ENCODE measurements at regions not wholly inside any gene's neighbourhood (a gene's known extent, or its start where the extent isn't known, plus 50 kb on each side); places are given as distances from the start of the nearest gene placed in this dataset.

DNA sequence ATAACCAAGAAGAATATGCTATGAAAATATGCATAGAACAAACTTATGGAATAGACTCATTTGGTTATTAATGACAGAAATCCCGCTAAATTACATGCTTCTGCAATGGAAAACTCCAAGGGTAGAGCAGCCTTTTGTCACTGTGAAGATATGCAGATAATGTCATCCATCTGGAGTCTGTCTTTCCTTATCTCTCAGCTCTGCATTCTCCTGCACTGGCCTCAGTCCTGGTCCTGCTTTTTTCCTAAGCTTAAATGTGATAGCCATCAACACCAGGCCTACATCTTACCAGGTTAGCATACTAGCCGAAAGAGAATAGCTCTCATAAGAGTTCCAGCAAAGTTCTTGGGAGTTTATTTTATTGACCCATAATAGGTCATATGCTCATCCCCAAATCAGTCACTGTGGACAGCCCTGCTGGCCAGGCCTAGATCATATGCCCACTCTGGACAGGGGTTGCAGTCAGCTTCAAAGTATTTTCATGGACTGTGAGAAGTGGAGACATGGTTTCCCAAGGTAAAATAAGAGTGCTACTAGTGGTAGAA, 86.5 kb upstream of the LEF1 start:
- no peak for ATAC-seq
- WGBS (ENCODE audit: insufficient coverage): 94% methylated on average over 2 of the region's 2 CpGs
- Mint-ChIP-seq H3K4me3 (no peak overlapping the region), H3K36me3 (no peaks in the 10 kb centered on the region), H3K27me3 (ENCODE audit: low read depth in 2 of 2) (peaks cover 8 to 9% of the 10 kb centered on the region in 2 donors), H3K4me1 (no peaks in the 10 kb centered on the region), H3K9me3 (peaks cover 0 to 2% of the 10 kb centered on the region in 2 donors), H3K27ac (no peak overlapping the region)
- Histone ChIP-seq H3K36me3 (ENCODE audit: control insufficient read depth, insufficient read depth, low read length) (no peaks in the 10 kb centered on the region), H3K27me3 (ENCODE audit: control insufficient read depth, insufficient read depth, low read length) (no peaks in the 10 kb centered on the region), H3K4me3 (ENCODE audit: low read length) (no peak overlapping the region), H3K4me1 (ENCODE audit: control insufficient read depth, insufficient read depth, low read length) (no peaks in the 10 kb centered on the region), H3K9me3 (ENCODE audit: control insufficient read depth, insufficient read depth, low read length) (no peaks in the 10 kb centered on the region), H3K27ac (ENCODE audit: low read length) (no peak overlapping the region)
- DNase-seq: no peak
- intact Hi-C loops (cut with micrococcal nuclease): no loop called here
- TF ChIP-seq, protein P1, sequence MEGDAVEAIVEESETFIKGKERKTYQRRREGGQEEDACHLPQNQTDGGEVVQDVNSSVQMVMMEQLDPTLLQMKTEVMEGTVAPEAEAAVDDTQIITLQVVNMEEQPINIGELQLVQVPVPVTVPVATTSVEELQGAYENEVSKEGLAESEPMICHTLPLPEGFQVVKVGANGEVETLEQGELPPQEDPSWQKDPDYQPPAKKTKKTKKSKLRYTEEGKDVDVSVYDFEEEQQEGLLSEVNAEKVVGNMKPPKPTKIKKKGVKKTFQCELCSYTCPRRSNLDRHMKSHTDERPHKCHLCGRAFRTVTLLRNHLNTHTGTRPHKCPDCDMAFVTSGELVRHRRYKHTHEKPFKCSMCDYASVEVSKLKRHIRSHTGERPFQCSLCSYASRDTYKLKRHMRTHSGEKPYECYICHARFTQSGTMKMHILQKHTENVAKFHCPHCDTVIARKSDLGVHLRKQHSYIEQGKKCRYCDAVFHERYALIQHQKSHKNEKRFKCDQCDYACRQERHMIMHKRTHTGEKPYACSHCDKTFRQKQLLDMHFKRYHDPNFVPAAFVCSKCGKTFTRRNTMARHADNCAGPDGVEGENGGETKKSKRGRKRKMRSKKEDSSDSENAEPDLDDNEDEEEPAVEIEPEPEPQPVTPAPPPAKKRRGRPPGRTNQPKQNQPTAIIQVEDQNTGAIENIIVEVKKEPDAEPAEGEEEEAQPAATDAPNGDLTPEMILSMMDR (IDR thresholded peaks at IDR 0.05): no peak

DNA sequence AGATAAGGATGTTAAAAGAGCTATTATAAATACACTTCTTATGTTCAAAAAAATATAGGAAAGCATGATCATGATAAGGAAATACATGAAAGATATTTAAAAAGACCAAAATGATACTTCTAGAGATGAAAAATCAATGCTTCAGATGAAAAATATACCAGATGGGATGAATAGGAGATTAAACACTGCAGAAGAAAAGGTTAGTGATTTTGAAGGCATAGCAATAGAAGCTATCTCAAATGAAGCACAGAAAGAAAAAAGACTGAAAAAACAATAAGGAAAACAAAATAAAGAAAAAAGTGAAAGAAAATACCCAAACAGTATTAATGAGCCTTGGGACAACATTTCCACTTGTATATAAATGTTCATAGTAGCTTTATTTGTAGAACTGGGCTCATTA, 80.7 kb upstream of the LEF1 start:
- H3K4me1 Mint-ChIP-seq: no peaks in the 10 kb centered on the region
- no peak overlapping the region for H3K27ac Mint-ChIP-seq
- intact Hi-C loops (cut with micrococcal nuclease): no loop called here
- no peaks in the 10 kb centered on the region for H3K36me3 ChIP-seq (ENCODE audit: control insufficient read depth, insufficient read depth, low read length)
- H3K9me3 Mint-ChIP-seq: peaks cover 0 to 6% of the 10 kb centered on the region in 2 donors
- TF ChIP-seq, protein P1 (IDR thresholded peaks at IDR 0.05): no peak
- H3K9me3 ChIP-seq (ENCODE audit: control insufficient read depth, insufficient read depth, low read length): no peaks in the 10 kb centered on the region
- DNase-seq (no peak), ATAC-seq (no peak)
- H3K27me3 Mint-ChIP-seq (ENCODE audit: low read depth in 2 of 2): peaks cover 6 to 20% of the 10 kb centered on the region in 2 donors
- H3K27me3 ChIP-seq (ENCODE audit: control insufficient read depth, insufficient read depth, low read length): no peaks in the 10 kb centered on the region
- H3K4me3 Mint-ChIP-seq: no peak overlapping the region
- no peak overlapping the region for H3K27ac ChIP-seq (ENCODE audit: low read length)
- H3K4me3 ChIP-seq (ENCODE audit: low read length): no peak overlapping the region
- no peaks in the 10 kb centered on the region for H3K4me1 ChIP-seq (ENCODE audit: control insufficient read depth, insufficient read depth, low read length)
- peaks cover 8% of the 10 kb centered on the region for H3K36me3 Mint-ChIP-seq

DNA sequence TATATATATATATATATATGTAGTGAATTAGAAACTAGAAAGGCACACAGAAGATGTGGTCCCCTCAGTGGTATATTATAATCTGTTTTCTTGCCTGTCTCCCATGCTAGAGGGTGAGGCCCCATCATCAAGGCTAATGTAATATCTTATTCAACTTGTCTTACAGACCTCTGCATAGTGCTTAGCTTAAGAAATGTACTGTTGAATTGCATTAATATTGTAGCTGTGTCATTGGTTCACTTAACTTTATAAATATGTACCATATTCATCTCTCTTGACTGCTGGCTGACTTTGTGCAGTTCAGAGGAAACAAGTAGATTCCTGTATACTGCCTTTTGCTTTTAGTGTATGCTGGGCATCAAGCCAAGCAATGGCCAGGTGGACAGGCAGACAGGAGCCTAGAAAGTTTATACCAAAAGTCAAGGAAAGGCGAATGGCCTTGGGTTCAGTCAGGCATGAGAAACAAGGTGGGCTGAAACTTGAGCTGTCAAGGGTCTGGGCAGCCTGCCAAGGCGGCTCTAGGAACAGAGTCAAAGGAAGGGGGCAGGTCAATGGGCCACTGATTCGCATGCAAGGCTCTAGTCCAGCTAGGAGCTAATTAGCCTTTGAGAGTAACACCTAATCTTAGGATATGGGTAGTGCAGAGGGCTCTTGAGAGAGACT, 78.8 kb upstream of the LEF1 start:
- no peak for ATAC-seq
- Mint-ChIP-seq H3K4me1 (no peaks in the 10 kb centered on the region), H3K4me3 (no peak overlapping the region), H3K36me3 (peaks cover 8% of the 10 kb centered on the region), H3K27ac (no peak overlapping the region), H3K9me3 (peaks cover 0 to 6% of the 10 kb centered on the region in 2 donors), H3K27me3 (ENCODE audit: low read depth in 2 of 2) (peaks cover 4 to 20% of the 10 kb centered on the region in 2 donors)
- Histone ChIP-seq H3K9me3 (ENCODE audit: control insufficient read depth, insufficient read depth, low read length) (no peaks in the 10 kb centered on the region), H3K27ac (ENCODE audit: low read length) (no peak overlapping the region), H3K4me3 (ENCODE audit: low read length) (no peak overlapping the region), H3K4me1 (ENCODE audit: control insufficient read depth, insufficient read depth, low read length) (no peaks in the 10 kb centered on the region), H3K36me3 (ENCODE audit: control insufficient read depth, insufficient read depth, low read length) (no peaks in the 10 kb centered on the region), H3K27me3 (ENCODE audit: control insufficient read depth, insufficient read depth, low read length) (no peaks in the 10 kb centered on the region)
- DNase-seq: no peak
- intact Hi-C loops (cut with micrococcal nuclease): no loop called here
- WGBS (ENCODE audit: insufficient coverage): 83% methylated on average over 3 of the region's 3 CpGs
- TF ChIP-seq, protein P1 (IDR thresholded peaks at IDR 0.05): no peak

DNA sequence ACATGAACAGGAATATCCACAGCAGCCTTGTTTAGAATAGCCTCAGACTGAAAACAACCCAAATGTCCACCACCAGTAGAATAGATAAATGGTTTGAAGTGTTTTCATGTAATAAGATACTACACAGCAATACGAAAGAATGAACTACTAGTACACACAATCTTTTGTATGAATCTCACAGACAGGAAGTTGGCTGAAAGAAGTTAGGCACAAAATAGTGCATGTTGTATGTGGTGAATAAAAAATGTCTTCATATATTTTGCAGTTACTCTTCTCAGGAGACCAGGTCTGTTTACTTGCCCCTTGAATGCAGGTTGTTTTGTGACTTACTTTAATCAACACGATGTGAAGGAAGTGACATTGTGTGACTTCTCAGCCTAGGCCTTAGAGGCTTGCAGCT, 75.9 kb upstream of the LEF1 start:
- Mint-ChIP-seq H3K27ac (no peak overlapping the region), H3K27me3 (ENCODE audit: low read depth in 2 of 2) (peaks cover 4 to 18% of the 10 kb centered on the region in 2 donors), H3K4me1 (no peaks in the 10 kb centered on the region), H3K4me3 (no peak overlapping the region), H3K9me3 (peaks cover 0 to 4% of the 10 kb centered on the region in 2 donors), H3K36me3 (peaks cover 7% of the 10 kb centered on the region)
- no peak for ATAC-seq
- no peak for DNase-seq
- no peaks in the 10 kb centered on the region for H3K27me3 ChIP-seq (ENCODE audit: control insufficient read depth, insufficient read depth, low read length)
- no peaks in the 10 kb centered on the region for H3K4me1 ChIP-seq (ENCODE audit: control insufficient read depth, insufficient read depth, low read length)
- H3K36me3 ChIP-seq (ENCODE audit: control insufficient read depth, insufficient read depth, low read length): no peaks in the 10 kb centered on the region
- 87% methylated on average over 1 of the region's 2 CpGs for WGBS (ENCODE audit: insufficient coverage)
- H3K27ac ChIP-seq (ENCODE audit: low read length): no peak overlapping the region
- no peaks in the 10 kb centered on the region for H3K9me3 ChIP-seq (ENCODE audit: control insufficient read depth, insufficient read depth, low read length)
- H3K4me3 ChIP-seq (ENCODE audit: low read length): no peak overlapping the region
- TF ChIP-seq, protein P1 (IDR thresholded peaks at IDR 0.05): no peak
- intact Hi-C loops (cut with micrococcal nuclease): no loop called here
